ENCODE measurements at regions not wholly inside any gene's neighbourhood (a gene's known extent, or its start where the extent isn't known, plus 50 kb on each side); places are given as distances from the start of the nearest gene placed in this dataset.

GRCh38 chr1:112783059-112783458, 67.9 kb upstream of the PPM1J start:
- no peak for DNase-seq

- no peak for DNase-seq
Measured at GRCh38 chr1:112779665-112780526, 64.8 kb upstream of the PPM1J start.

GRCh38 chr1:112778137-112778536, 63.0 kb upstream of the PPM1J start:
- DNase-seq: no peak

GRCh38 chr1:112776688-112777087, 61.6 kb upstream of the PPM1J start:
- no peak for DNase-seq

GRCh38 chr1:112772781-112773180, 57.6 kb upstream of the PPM1J start:
- DNase-seq: no peak

- no peak for DNase-seq
Measured at GRCh38 chr1:112770724-112771123, 55.6 kb upstream of the PPM1J start.

GRCh38 chr1:112769611-112770010, 54.5 kb upstream of the PPM1J start:
- DNase-seq: no peak

GRCh38 chr1:112767646-112768045, 52.5 kb upstream of the PPM1J start:
- no peak for DNase-seq

All from NCI-H146 (cell line).